Fibroblast of lung (primary cell): ENCODE measurements at regions not wholly inside any gene's neighbourhood (a gene's known extent, or its start where the extent isn't known, plus 50 kb on each side); places are given as distances from the start of the nearest gene placed in this dataset.

Experiments
- EZH2 ChIP-seq: IDR thresholded peaks from 2 replicates; pipeline ENCODE4 v1.5.1; 2012; ENCODE audit warnings: low read length, control low read depth, mild to moderate bottlenecking; ENCODE audit errors: missing control alignments
- TF ChIP-seq, protein P1 (sequence below), 2 donors: IDR thresholded peaks in 1 of 2; conservative IDR thresholded peaks in 1 of 2; 1 replicate in 1 of 2; 2 replicates in 1 of 2; pipeline ENCODE4 v1.5.1; 2011 to 2012; ENCODE audit warnings: low read length in 2 of 2, control low read depth in 1 of 2, inconsistent platforms in 1 of 2, low read depth in 1 of 2, mild to moderate bottlenecking in 1 of 2

DNA sequence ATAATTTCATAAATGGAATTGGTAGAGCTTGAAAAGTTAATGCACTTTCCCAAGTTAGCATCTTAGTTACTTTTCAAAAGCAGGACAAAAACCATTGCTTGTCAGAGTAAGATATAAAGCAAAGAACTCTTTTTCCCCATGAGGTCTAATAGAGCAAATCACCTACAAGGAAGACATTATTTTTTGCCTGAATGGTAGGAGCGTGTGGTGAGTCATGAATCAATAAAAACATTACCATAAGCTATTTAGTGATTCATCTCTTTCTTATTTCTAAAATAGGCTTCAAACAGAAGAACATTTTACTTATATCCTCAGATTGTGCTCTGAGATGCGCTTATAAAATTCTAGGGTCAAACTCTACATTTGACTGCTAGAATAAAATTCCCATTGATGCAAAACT, 109.4 kb upstream of the GPRIN3 start:
- TF ChIP-seq, protein P1, sequence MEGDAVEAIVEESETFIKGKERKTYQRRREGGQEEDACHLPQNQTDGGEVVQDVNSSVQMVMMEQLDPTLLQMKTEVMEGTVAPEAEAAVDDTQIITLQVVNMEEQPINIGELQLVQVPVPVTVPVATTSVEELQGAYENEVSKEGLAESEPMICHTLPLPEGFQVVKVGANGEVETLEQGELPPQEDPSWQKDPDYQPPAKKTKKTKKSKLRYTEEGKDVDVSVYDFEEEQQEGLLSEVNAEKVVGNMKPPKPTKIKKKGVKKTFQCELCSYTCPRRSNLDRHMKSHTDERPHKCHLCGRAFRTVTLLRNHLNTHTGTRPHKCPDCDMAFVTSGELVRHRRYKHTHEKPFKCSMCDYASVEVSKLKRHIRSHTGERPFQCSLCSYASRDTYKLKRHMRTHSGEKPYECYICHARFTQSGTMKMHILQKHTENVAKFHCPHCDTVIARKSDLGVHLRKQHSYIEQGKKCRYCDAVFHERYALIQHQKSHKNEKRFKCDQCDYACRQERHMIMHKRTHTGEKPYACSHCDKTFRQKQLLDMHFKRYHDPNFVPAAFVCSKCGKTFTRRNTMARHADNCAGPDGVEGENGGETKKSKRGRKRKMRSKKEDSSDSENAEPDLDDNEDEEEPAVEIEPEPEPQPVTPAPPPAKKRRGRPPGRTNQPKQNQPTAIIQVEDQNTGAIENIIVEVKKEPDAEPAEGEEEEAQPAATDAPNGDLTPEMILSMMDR (conservative IDR thresholded peaks at IDR 0.05 in 1 of 2, IDR thresholded peaks at IDR 0.05 in 1 of 2; ENCODE audit: low read depth in 1 of 2, low read length in 2 of 2) = no peak
- TF ChIP-seq EZH2 = no peak
